Body of pancreas (tissue), 4 donors: ENCODE measurements at regions not wholly inside any gene's neighbourhood (a gene's known extent, or its start where the extent isn't known, plus 50 kb on each side); places are given as distances from the start of the nearest gene placed in this dataset.

Experiments used
- POLR2A ChIP-seq, 3 donors: fragments of 450-650 bp; IDR thresholded peaks; one replicate each; pipeline ENCODE4 v1.6.1; 2016; ENCODE audit warnings: antibody characterized with exemption in 3 of 3, mild to moderate bottlenecking in 2 of 3
- TF ChIP-seq, protein P1 (sequence below), 7 experiments: fragments of 450-650 bp in 4 of 7; fragments of 200-600 bp in 3 of 7; sonication (generic) in 3 of 7; IDR thresholded peaks; one replicate each; pipeline ENCODE4 v1.5.1; 2016 to 2019; ENCODE audit warnings: antibody characterized with exemption in 7 of 7

DNA sequence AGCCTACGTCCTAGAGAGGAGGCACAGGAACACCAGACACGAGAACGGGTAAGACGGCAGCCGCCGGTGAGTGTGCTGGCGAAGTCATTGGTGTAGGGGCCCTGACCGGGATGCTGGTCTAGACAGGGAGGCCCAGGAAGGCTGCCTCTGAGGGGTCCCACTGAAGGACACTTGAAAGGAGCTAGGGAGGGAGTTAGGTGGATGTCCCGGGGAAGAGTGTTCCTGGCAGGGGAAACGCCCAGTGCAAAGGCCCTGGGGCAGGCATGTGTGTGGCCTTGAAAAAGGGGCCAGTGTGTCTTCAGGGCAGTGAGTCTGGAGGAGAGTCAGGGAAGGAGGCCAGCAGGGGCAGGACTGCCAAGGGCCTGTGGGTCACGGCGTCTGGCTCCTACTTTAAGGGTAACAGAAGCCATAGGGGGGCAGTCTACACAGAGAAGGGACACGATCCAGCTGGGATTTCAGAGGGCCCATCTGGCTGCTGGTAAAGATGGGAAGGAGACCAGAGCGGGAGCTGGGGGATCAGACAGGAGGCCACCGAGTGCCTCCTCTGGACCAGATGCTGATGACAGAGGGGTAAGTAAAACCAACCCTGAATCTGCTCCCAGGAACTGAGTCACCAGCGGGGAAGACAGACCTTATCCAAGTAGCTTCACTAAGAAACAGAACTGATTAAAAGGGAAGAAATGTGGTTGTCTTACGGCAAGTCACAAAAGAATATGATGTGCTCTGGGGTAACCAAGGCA lies 115.9 kb downstream of the LITAF start:
- TF ChIP-seq, protein P1, sequence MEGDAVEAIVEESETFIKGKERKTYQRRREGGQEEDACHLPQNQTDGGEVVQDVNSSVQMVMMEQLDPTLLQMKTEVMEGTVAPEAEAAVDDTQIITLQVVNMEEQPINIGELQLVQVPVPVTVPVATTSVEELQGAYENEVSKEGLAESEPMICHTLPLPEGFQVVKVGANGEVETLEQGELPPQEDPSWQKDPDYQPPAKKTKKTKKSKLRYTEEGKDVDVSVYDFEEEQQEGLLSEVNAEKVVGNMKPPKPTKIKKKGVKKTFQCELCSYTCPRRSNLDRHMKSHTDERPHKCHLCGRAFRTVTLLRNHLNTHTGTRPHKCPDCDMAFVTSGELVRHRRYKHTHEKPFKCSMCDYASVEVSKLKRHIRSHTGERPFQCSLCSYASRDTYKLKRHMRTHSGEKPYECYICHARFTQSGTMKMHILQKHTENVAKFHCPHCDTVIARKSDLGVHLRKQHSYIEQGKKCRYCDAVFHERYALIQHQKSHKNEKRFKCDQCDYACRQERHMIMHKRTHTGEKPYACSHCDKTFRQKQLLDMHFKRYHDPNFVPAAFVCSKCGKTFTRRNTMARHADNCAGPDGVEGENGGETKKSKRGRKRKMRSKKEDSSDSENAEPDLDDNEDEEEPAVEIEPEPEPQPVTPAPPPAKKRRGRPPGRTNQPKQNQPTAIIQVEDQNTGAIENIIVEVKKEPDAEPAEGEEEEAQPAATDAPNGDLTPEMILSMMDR (IDR thresholded peaks at IDR 0.05): no peak
- TF ChIP-seq POLR2A (IDR thresholded peaks at IDR 0.05): no peak
